GM23338 (cell line): ENCODE measurements at regions not wholly inside any gene's neighbourhood (a gene's known extent, or its start where the extent isn't known, plus 50 kb on each side); places are given as distances from the start of the nearest gene placed in this dataset.

Experiments used
- ATAC-seq: fragments of 200-7000 bp; cut with Tn5 transposase; 3 replicates; pipeline ENCODE4 v1.9.1; 2020
- DNase-seq: peaks from one replicate; pipeline ENCODE4 v3.0.0-alpha.2; 2015; ENCODE audit warnings: low spot score
- H2AFZ ChIP-seq: fragments of 200-600 bp; sonication (generic); 2 replicates; pipeline ENCODE4 v1.8.0; 2016; ENCODE audit warnings: antibody characterized with exemption, mild to moderate bottlenecking, moderate library complexity
- H3F3A ChIP-seq: fragments of 200-600 bp; sonication (generic); replicated peaks from 2 replicates; pipeline ENCODE4 v1.8.0; 2017; ENCODE audit warnings: antibody characterized with exemption, mixed run types, low read depth
- H3K27ac ChIP-seq: fragments of 200-600 bp; sonication (generic); 2 replicates; pipeline ENCODE4 v1.6.1; 2016; ENCODE audit warnings: low read depth
- H3K27me3 ChIP-seq: fragments of 200-600 bp; sonication (generic); 2 replicates; pipeline ENCODE4 v1.8.0; 2016; ENCODE audit warnings: mild to moderate bottlenecking, mixed run types, moderate library complexity; ENCODE audit not compliant: insufficient read depth
- H3K36me3 ChIP-seq: fragments of 200-600 bp; sonication (generic); 2 replicates; pipeline ENCODE4 v1.8.0; 2016; ENCODE audit warnings: mild to moderate bottlenecking; ENCODE audit not compliant: insufficient read depth
- H3K4me1 ChIP-seq: fragments of 200-600 bp; sonication (generic); 2 replicates; pipeline ENCODE4 v1.8.0; 2016; ENCODE audit warnings: mild to moderate bottlenecking, moderate library complexity; ENCODE audit not compliant: insufficient read depth
- H3K4me2 ChIP-seq: fragments of 200-600 bp; sonication (generic); 2 replicates; pipeline ENCODE4 v1.7.1; 2017; ENCODE audit warnings: mixed run types
- H3K4me3 ChIP-seq: fragments of 200-600 bp; sonication (generic); 2 replicates; pipeline ENCODE4 v1.6.1; 2016; ENCODE audit warnings: mixed run types
- H3K79me2 ChIP-seq: fragments of 200-600 bp; sonication (generic); replicated peaks from 2 replicates; pipeline ENCODE4 v1.8.0; 2017; ENCODE audit warnings: mild to moderate bottlenecking; ENCODE audit not compliant: insufficient read depth
- H3K9me2 ChIP-seq: fragments of 200-600 bp; sonication (generic); 2 replicates; pipeline ENCODE4 v1.8.0; 2017; ENCODE audit not compliant: insufficient read depth
- H4K20me1 ChIP-seq: fragments of 200-600 bp; sonication (generic); replicated peaks from 2 replicates; pipeline ENCODE4 v1.8.0; 2017; ENCODE audit warnings: mild to moderate bottlenecking; ENCODE audit not compliant: insufficient read depth
- H3K27ac Mint-ChIP-seq: 2 replicates; pipeline ENCODE4 v1.8.0; 2020; ENCODE audit warnings: inconsistent platforms, mild to moderate bottlenecking, moderate library complexity, mixed read lengths
- H3K27me3 Mint-ChIP-seq: 3 replicates; pipeline ENCODE4 v1.8.0; 2022; ENCODE audit warnings: low read depth, mild to moderate bottlenecking, moderate library complexity, mixed read lengths, inconsistent platforms; ENCODE audit not compliant: insufficient read depth, poor library complexity
- H3K36me3 Mint-ChIP-seq: 3 replicates; pipeline ENCODE4 v1.8.0; 2021; ENCODE audit warnings: low read depth, mild to moderate bottlenecking, inconsistent platforms, moderate library complexity, mixed read lengths
- H3K4me1 Mint-ChIP-seq: 3 replicates; pipeline ENCODE4 v1.8.0; 2020; ENCODE audit warnings: mild to moderate bottlenecking, inconsistent platforms, mixed read lengths
- H3K4me3 Mint-ChIP-seq: 3 replicates; pipeline ENCODE4 v1.8.0; 2021; ENCODE audit warnings: moderate library complexity, mild to moderate bottlenecking, inconsistent platforms, mixed read lengths
- H3K9me3 Mint-ChIP-seq: 3 replicates; pipeline ENCODE4 v1.8.0; 2020; ENCODE audit warnings: moderate library complexity, mild to moderate bottlenecking, inconsistent platforms, mixed read lengths
- CREB1 ChIP-seq: fragments of 250-450 bp; sonication (Bioruptor Pico); IDR thresholded peaks from 2 replicates; pipeline ENCODE4 v1.5.0; 2020; ENCODE audit warnings: low read depth, mild to moderate bottlenecking, moderate library complexity
- CTCF ChIP-seq, 2 experiments: fragments of 200-600 bp in 1 of 2; sonication (generic) in 1 of 2; conservative IDR thresholded peaks; 2 replicates each; pipeline versions ENCODE4 v1.5.1 to v1.6.1; 2016 to 2017; ENCODE audit warnings: antibody characterized with exemption in 2 of 2, low read depth in 2 of 2, mild to moderate bottlenecking in 2 of 2, moderate library complexity in 1 of 2
- ETS1 ChIP-seq: IDR thresholded peaks from 2 replicates; pipeline ENCODE4 v1.6.1; 2016; ENCODE audit warnings: antibody characterized with exemption
- EZH2phosphoT487 ChIP-seq: fragments of 200-600 bp; sonication (generic); IDR thresholded peaks from one replicate; pipeline ENCODE4 v1.8.1; 2018; ENCODE audit warnings: antibody characterized with exemption; ENCODE audit not compliant: unreplicated experiment
- JUNB ChIP-seq: IDR thresholded peaks from one replicate; pipeline ENCODE4 v1.6.1; 2016; ENCODE audit warnings: antibody characterized with exemption; ENCODE audit not compliant: unreplicated experiment
- NANOG ChIP-seq: IDR thresholded peaks from 2 replicates; pipeline ENCODE4 v1.6.1; 2016; ENCODE audit warnings: antibody characterized with exemption, borderline replicate concordance
- POLR2AphosphoS5 ChIP-seq: IDR thresholded peaks from 2 replicates; pipeline ENCODE4 v1.6.1; 2016; ENCODE audit warnings: antibody characterized with exemption, low read depth
- REST ChIP-seq: IDR thresholded peaks from one replicate; pipeline ENCODE4 v1.6.1; 2018; ENCODE audit warnings: antibody characterized with exemption; ENCODE audit not compliant: unreplicated experiment
- STAT1 ChIP-seq: IDR thresholded peaks from one replicate; pipeline ENCODE4 v1.6.1; 2016; ENCODE audit warnings: antibody characterized with exemption; ENCODE audit not compliant: unreplicated experiment
- ZNF114 ChIP-seq: fragments of 250-450 bp; sonication (Bioruptor Pico); IDR thresholded peaks from 2 replicates; pipeline ENCODE4 v1.5.0; 2020; ENCODE audit warnings: mild to moderate bottlenecking, moderate library complexity
- ZNF331 ChIP-seq: fragments of 250-450 bp; sonication (Bioruptor Pico); IDR thresholded peaks from 2 replicates; pipeline ENCODE4 v1.5.0; 2020; ENCODE audit warnings: low read depth, mild to moderate bottlenecking, moderate library complexity
- ZNF462 ChIP-seq: fragments of 250-450 bp; sonication (Bioruptor Pico); IDR thresholded peaks from 2 replicates; pipeline ENCODE4 v1.5.0; 2020; ENCODE audit warnings: mild to moderate bottlenecking, moderate library complexity

- no peak overlapping the region for H3K4me2 ChIP-seq
- no peaks in the 10 kb centered on the region for H3K9me2 ChIP-seq
- H3K4me1 ChIP-seq: no peaks in the 10 kb centered on the region
- H2AFZ ChIP-seq: peak overlapping the region; percentile 81; the same call in 1 of the 2 replicates
- no peaks in the 10 kb centered on the region for H3K36me3 ChIP-seq
- H3K4me3 ChIP-seq: no peak overlapping the region
- H4K20me1 ChIP-seq: no peaks in the 10 kb centered on the region
- DNase-seq (no peak), ATAC-seq (no peak)
- TF ChIP-seq EZH2phosphoT487 (no peak), STAT1 (no peak), ZNF331 (CRISPR knock-in tag) (no peak), POLR2AphosphoS5 (no peak), REST (no peak), ETS1 (no peak), ZNF462 (CRISPR knock-in tag) (no peak), JUNB (no peak), NANOG (no peak), CREB1 (CRISPR knock-in tag) (no peak), CTCF (conservative IDR thresholded peaks at IDR 0.05; ENCODE audit: low read depth in 2 of 2) (no peak), ZNF114 (CRISPR knock-in tag) (no peak)
- no peak overlapping the region for H3K27ac ChIP-seq
- H3K4me3 Mint-ChIP-seq: no peak overlapping the region
- peaks cover 4% of the 10 kb centered on the region; the same call in 2 of the 3 replicates for H3K4me1 Mint-ChIP-seq
- no peaks in the 10 kb centered on the region for H3K36me3 Mint-ChIP-seq
- no peaks in the 10 kb centered on the region for H3K79me2 ChIP-seq
- no peak overlapping the region for H3K27ac Mint-ChIP-seq
- no peaks in the 10 kb centered on the region for H3K9me3 Mint-ChIP-seq
- H3K27me3 ChIP-seq: no peaks in the 10 kb centered on the region
- H3F3A ChIP-seq: no peaks in the 10 kb centered on the region
- H3K27me3 Mint-ChIP-seq: no peaks in the 10 kb centered on the region
These were observed 125.2 kb upstream of the SMIM23 start for GRCh38 chr5:171660434-171660833.
